ENCODE measurements at regions not wholly inside any gene's neighbourhood (a gene's known extent, or its start where the extent isn't known, plus 50 kb on each side); places are given as distances from the start of the nearest gene placed in this dataset.

- Histone ChIP-seq H3K27ac (no peak overlapping the region), H3K36me3 (no peaks in the 10 kb centered on the region), H3K9me3 (no peaks in the 10 kb centered on the region), H3K4me1 (no peaks in the 10 kb centered on the region), H3K27me3 (no peaks in the 10 kb centered on the region), H3K4me3 (no peak overlapping the region)
- no peak for DNase-seq (ENCODE audit: low spot score in 2 of 2)
- intact Hi-C loops (cut with DNase I): no loop called here
- TF ChIP-seq CTCF (IDR thresholded peaks at IDR 0.05): no peak
Observed at GRCh38 chr13:53136554-53137215, 108.1 kb downstream of the OLFM4 start.

GRCh38 chr13:53137779-53138178 is 109.2 kb downstream of the OLFM4 start:
- DNase-seq (ENCODE audit: low spot score in 2 of 2): no peak
- H3K4me1 ChIP-seq: no peaks in the 10 kb centered on the region
- H3K4me3 ChIP-seq: no peak overlapping the region
- TF ChIP-seq CTCF (IDR thresholded peaks at IDR 0.05): no peak
- peak overlapping the region in 1 of 2 donors; percentile 18 for H3K27ac ChIP-seq
- intact Hi-C loops (cut with DNase I): no loop called here
- H3K27me3 ChIP-seq: no peaks in the 10 kb centered on the region
- no peaks in the 10 kb centered on the region for H3K9me3 ChIP-seq
- no peaks in the 10 kb centered on the region for H3K36me3 ChIP-seq

GRCh38 chr13:53138376-53139036 is 109.9 kb downstream of the OLFM4 start:
- no peaks in the 10 kb centered on the region for H3K36me3 ChIP-seq
- no peak overlapping the region for H3K4me3 ChIP-seq
- intact Hi-C loops (cut with DNase I): no loop called here
- no peaks in the 10 kb centered on the region for H3K27me3 ChIP-seq
- H3K4me1 ChIP-seq: no peaks in the 10 kb centered on the region
- no peak for TF ChIP-seq CTCF (IDR thresholded peaks at IDR 0.05)
- DNase-seq (ENCODE audit: low spot score in 2 of 2): no peak
- peak overlapping the region in 1 of 2 donors; percentile 18 for H3K27ac ChIP-seq
- H3K9me3 ChIP-seq: no peaks in the 10 kb centered on the region

GRCh38 chr13:53141336-53141735 is 112.7 kb downstream of the OLFM4 start:
- no peak overlapping the region for H3K27ac ChIP-seq
- no peaks in the 10 kb centered on the region for H3K4me1 ChIP-seq
- TF ChIP-seq CTCF (IDR thresholded peaks at IDR 0.05): no peak
- H3K4me3 ChIP-seq: no peak overlapping the region
- H3K36me3 ChIP-seq: no peaks in the 10 kb centered on the region
- intact Hi-C loops (cut with DNase I): no loop called here
- no peaks in the 10 kb centered on the region for H3K9me3 ChIP-seq
- no peaks in the 10 kb centered on the region for H3K27me3 ChIP-seq
- DNase-seq (ENCODE audit: low spot score in 2 of 2): no peak

- DNase-seq (ENCODE audit: low spot score in 2 of 2): no peak
- H3K4me1 ChIP-seq: no peaks in the 10 kb centered on the region
- no peak overlapping the region for H3K27ac ChIP-seq
- no peak for TF ChIP-seq CTCF (IDR thresholded peaks at IDR 0.05)
- H3K9me3 ChIP-seq: no peaks in the 10 kb centered on the region
- no peak overlapping the region for H3K4me3 ChIP-seq
- intact Hi-C loops (cut with DNase I): no loop called here
- H3K36me3 ChIP-seq: no peaks in the 10 kb centered on the region
- no peaks in the 10 kb centered on the region for H3K27me3 ChIP-seq
Observed at GRCh38 chr13:53142306-53142705, 113.7 kb downstream of the OLFM4 start.
